Thyroid gland (tissue), 4 donors: ENCODE measurements at regions not wholly inside any gene's neighbourhood (a gene's known extent, or its start where the extent isn't known, plus 50 kb on each side); places are given as distances from the start of the nearest gene placed in this dataset.
"Not testable (repeated sequence)": the region's sequence is repeated elsewhere in the genome, so short reads cannot be mapped to it uniquely, and the experiment has no call there.

Experiments
- CTCF ChIP-seq, 6 experiments: fragments of 200-600 bp in 3 of 6; fragments of 450-650 bp in 3 of 6; sonication (generic) in 3 of 6; IDR thresholded peaks; one replicate each; pipeline ENCODE4 v1.5.1; 2016 to 2019; ENCODE audit warnings: antibody characterized with exemption in 6 of 6, mild to moderate bottlenecking in 2 of 6, inconsistent platforms in 1 of 6, moderate library complexity in 1 of 6
- POLR2A ChIP-seq, 2 donors: fragments of 450-650 bp; IDR thresholded peaks; one replicate each; pipeline ENCODE4 v1.6.1; 2017; ENCODE audit warnings: antibody characterized with exemption in 2 of 2, mild to moderate bottlenecking in 2 of 2, moderate library complexity in 1 of 2

GRCh38 chr2:110311713-110312444, 99.5 kb upstream of the MTLN start:
- TF ChIP-seq CTCF, POLR2A (IDR thresholded peaks at IDR 0.05): not testable (repeated sequence)
